Neural progenitor cell (in vitro differentiated cells): ENCODE measurements at regions not wholly inside any gene's neighbourhood (a gene's known extent, or its start where the extent isn't known, plus 50 kb on each side); places are given as distances from the start of the nearest gene placed in this dataset.

Experiments
- CTCF ChIP-seq: fragments of 200-600 bp; sonication (generic); IDR thresholded peaks from 2 replicates; pipeline ENCODE4 v1.5.1; 2017; ENCODE audit warnings: antibody characterized with exemption, mild to moderate bottlenecking
- EZH2 ChIP-seq: fragments of 200-600 bp; sonication (generic); IDR thresholded peaks from 2 replicates; pipeline ENCODE4 v1.6.1; 2017; ENCODE audit warnings: antibody characterized with exemption, mild to moderate bottlenecking, moderate library complexity

- TF ChIP-seq CTCF (no peak), EZH2 (no peak)
Observed at GRCh38 chr2:150207979-150208378, 279.5 kb downstream of the RND3 start.
